Sigmoid colon (tissue), 6 donors: ENCODE measurements at regions not wholly inside any gene's neighbourhood (a gene's known extent, or its start where the extent isn't known, plus 50 kb on each side); places are given as distances from the start of the nearest gene placed in this dataset.

ENCODE experiments used
- DNase-seq: peaks from one replicate; pipeline ENCODE4 v3.0.0-alpha.2; 2019
- H3K27ac ChIP-seq, 4 donors: fragments of 200-600 bp; sonication (generic); one replicate each; pipeline ENCODE4 v1.5.1; 2016 to 2019; ENCODE audit warnings: mild to moderate bottlenecking in 1 of 4
- H3K27me3 ChIP-seq, 3 donors: fragments of 200-600 bp; sonication (generic); one replicate each; pipeline ENCODE4 v1.5.1; 2019; ENCODE audit warnings: mild to moderate bottlenecking in 1 of 3
- H3K36me3 ChIP-seq, 4 donors: fragments of 200-600 bp; sonication (generic); one replicate each; pipeline ENCODE4 v1.5.1; 2016 to 2019
- H3K4me1 ChIP-seq, 4 donors: fragments of 200-600 bp; sonication (generic); one replicate each; pipeline ENCODE4 v1.5.1; 2017 to 2019
- H3K4me3 ChIP-seq, 4 donors: fragments of 200-600 bp; sonication (generic); one replicate each; pipeline ENCODE4 v1.5.1; 2017 to 2019; ENCODE audit warnings: mild to moderate bottlenecking in 2 of 4, moderate library complexity in 1 of 4
- H3K9me3 ChIP-seq, 4 donors: fragments of 200-600 bp in 3 of 4; sonication (generic) in 3 of 4; one replicate each; pipeline versions ENCODE4 v1.5.1 to v1.6.1; 2013 to 2019
- EP300 ChIP-seq, 4 donors: sonication (generic); formaldehyde crosslinking; IDR thresholded peaks; one replicate each; pipeline ENCODE4 v1.6.1; 2017; ENCODE audit warnings: antibody characterized with exemption in 4 of 4
- POLR2A ChIP-seq, 2 donors: fragments of 450-650 bp; IDR thresholded peaks; one replicate each; pipeline ENCODE4 v1.6.1; 2016; ENCODE audit warnings: antibody characterized with exemption in 2 of 2, mild to moderate bottlenecking in 2 of 2, moderate library complexity in 2 of 2
- POLR2AphosphoS5 ChIP-seq, 4 donors: sonication (generic); formaldehyde crosslinking; IDR thresholded peaks; one replicate each; pipeline ENCODE4 v1.6.1; 2017; ENCODE audit warnings: antibody characterized with exemption in 4 of 4
- WGBS, 2 donors: extraction: QIAGEN DNeasy Blood & Tissue Kit; methylation state at CpG; one replicate each; pipeline ENCODE4 v1.1.7; 2013; 5-methylcytosine and 5-hydroxymethylcytosine counted together
- intact Hi-C: fragments of 100-400 bp; cut with DNase I; formaldehyde crosslinking; loops from one replicate; pipeline ENCODE4 v1.15.1; 2023
- TF ChIP-seq, protein P1 (sequence below), 4 experiments: fragments of 450-650 bp in 3 of 4; fragments of 200-600 bp in 1 of 4; IDR thresholded peaks; one replicate each; pipeline ENCODE4 v1.5.1; 2016 to 2019; ENCODE audit warnings: antibody characterized with exemption in 4 of 4, mild to moderate bottlenecking in 3 of 4, moderate library complexity in 2 of 4
- donor health status: healthy with polysubstance abuse.
- donor health status: healthy.

- no peak overlapping the region for H3K27ac ChIP-seq
- H3K4me1 ChIP-seq: peaks cover 0 to 3% (median 0%) of the 10 kb centered on the region in 4 donors
- no peaks in the 10 kb centered on the region for H3K27me3 ChIP-seq
- intact Hi-C loops: no loop called here
- TF ChIP-seq POLR2AphosphoS5 (IDR thresholded peaks at IDR 0.05) (no peak), POLR2A (IDR thresholded peaks at IDR 0.05) (no peak), EP300 (IDR thresholded peaks at IDR 0.05) (no peak)
- TF ChIP-seq, protein P1, sequence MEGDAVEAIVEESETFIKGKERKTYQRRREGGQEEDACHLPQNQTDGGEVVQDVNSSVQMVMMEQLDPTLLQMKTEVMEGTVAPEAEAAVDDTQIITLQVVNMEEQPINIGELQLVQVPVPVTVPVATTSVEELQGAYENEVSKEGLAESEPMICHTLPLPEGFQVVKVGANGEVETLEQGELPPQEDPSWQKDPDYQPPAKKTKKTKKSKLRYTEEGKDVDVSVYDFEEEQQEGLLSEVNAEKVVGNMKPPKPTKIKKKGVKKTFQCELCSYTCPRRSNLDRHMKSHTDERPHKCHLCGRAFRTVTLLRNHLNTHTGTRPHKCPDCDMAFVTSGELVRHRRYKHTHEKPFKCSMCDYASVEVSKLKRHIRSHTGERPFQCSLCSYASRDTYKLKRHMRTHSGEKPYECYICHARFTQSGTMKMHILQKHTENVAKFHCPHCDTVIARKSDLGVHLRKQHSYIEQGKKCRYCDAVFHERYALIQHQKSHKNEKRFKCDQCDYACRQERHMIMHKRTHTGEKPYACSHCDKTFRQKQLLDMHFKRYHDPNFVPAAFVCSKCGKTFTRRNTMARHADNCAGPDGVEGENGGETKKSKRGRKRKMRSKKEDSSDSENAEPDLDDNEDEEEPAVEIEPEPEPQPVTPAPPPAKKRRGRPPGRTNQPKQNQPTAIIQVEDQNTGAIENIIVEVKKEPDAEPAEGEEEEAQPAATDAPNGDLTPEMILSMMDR (IDR thresholded peaks at IDR 0.05): no peak
- DNase-seq: no peak
- H3K9me3 ChIP-seq: no peaks in the 10 kb centered on the region
- no peaks in the 10 kb centered on the region for H3K36me3 ChIP-seq
- H3K4me3 ChIP-seq: no peak overlapping the region
- WGBS, 2 donors: 71 to 87% methylated on average over 2 of the region's 2 CpGs
Observed at GRCh38 chr3:161975201-161975600, 478.6 kb downstream of the OTOL1 start.

DNA sequence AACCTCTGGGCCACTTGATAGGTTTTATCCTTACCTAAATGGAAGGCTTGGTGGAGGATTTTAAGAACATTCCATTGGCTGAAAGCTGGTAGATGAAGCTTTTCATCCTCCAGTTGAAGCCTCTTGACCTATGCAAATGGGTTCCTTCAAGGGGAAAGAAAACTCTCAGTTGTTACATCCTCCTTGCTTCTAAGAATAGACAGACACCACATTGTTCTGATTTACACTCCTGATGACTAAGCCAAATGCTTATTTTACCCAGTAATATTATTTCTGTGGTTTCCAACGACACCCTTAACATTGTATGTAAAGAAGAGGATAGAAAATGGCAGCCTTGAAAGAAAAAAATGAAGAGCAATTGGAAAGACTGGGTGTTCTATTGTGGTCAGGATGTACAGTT is 480.5 kb downstream of the OTOL1 start:
- intact Hi-C loops: no loop called here
- Histone ChIP-seq H3K4me3 (no peak overlapping the region), H3K27ac (no peak overlapping the region), H3K36me3 (no peaks in the 10 kb centered on the region), H3K9me3 (no peaks in the 10 kb centered on the region), H3K27me3 (no peaks in the 10 kb centered on the region), H3K4me1 (peaks cover 0 to 3% (median 0%) of the 10 kb centered on the region in 4 donors)
- DNase-seq: no peak
- TF ChIP-seq, protein P1 (IDR thresholded peaks at IDR 0.05): no peak
- TF ChIP-seq EP300 (IDR thresholded peaks at IDR 0.05) (no peak), POLR2AphosphoS5 (IDR thresholded peaks at IDR 0.05) (no peak)
- 20 to 50% methylated on average over 1 of the region's 1 CpG for WGBS, 2 donors

DNA sequence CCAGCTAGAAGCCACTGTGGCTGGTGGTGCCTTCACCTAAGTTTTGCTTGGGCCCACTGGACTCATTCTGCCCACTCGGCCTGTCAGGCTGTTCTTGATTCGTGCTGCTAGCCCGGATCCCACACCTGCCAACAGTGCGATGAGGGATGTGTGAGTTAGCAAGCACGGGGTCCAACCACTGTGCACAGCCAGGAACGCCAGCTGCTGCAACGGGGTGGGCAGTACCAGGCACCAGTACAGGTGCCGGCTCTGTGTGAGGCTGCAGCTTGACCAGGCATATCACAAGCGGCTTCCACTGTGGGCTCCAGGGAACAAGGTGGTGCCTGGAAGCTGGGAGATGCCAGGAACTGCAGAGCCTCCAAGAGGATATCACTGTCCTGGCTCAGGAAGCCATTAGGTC is 481.2 kb downstream of the OTOL1 start:
- Histone ChIP-seq H3K9me3 (no peaks in the 10 kb centered on the region), H3K4me1 (peaks cover 0 to 3% (median 0%) of the 10 kb centered on the region in 4 donors), H3K4me3 (no peak overlapping the region), H3K27ac (no peak overlapping the region), H3K36me3 (no peaks in the 10 kb centered on the region), H3K27me3 (no peaks in the 10 kb centered on the region)
- no peak for DNase-seq
- intact Hi-C loops: no loop called here
- 88 to 91% methylated on average over 9 of the region's 9 CpGs for WGBS, 2 donors
- TF ChIP-seq POLR2A (IDR thresholded peaks at IDR 0.05) (no peak), EP300 (IDR thresholded peaks at IDR 0.05) (no peak), POLR2AphosphoS5 (IDR thresholded peaks at IDR 0.05) (no peak)
- TF ChIP-seq, protein P1 (IDR thresholded peaks at IDR 0.05): no peak

GRCh38 chr3:161987933-161988332 is 491.3 kb downstream of the OTOL1 start:
- TF ChIP-seq POLR2AphosphoS5 (IDR thresholded peaks at IDR 0.05) (no peak), POLR2A (IDR thresholded peaks at IDR 0.05) (no peak), EP300 (IDR thresholded peaks at IDR 0.05) (no peak)
- TF ChIP-seq, protein P1 (IDR thresholded peaks at IDR 0.05): no peak
- H3K36me3 ChIP-seq: no peaks in the 10 kb centered on the region
- no peaks in the 10 kb centered on the region for H3K27me3 ChIP-seq
- no peak for DNase-seq
- H3K9me3 ChIP-seq: no peaks in the 10 kb centered on the region
- no peak overlapping the region for H3K4me3 ChIP-seq
- 73 to 81% methylated on average over 1 of the region's 1 CpG for WGBS, 2 donors
- no peaks in the 10 kb centered on the region for H3K4me1 ChIP-seq
- intact Hi-C loops: no loop called here
- no peak overlapping the region for H3K27ac ChIP-seq

DNA sequence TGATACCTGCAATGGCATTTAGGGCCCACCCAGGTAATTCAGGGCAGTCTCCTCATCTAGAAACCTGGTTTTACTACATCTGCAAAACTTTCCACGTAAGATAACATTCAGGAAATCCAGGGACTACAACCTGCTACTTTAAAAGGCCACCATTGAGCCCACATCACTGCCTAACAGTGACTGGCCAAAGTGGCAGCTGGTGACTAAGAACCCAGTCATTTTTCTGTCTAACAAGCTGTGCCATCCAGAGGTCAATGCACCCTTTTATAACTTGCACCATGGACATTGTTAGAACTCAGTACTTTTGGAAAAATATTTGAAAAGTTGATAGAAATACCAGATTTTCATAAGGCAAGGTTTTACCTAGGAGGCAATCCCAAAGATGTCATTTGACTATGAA is 492.4 kb downstream of the OTOL1 start:
- Histone ChIP-seq H3K4me1 (no peaks in the 10 kb centered on the region), H3K36me3 (no peaks in the 10 kb centered on the region), H3K4me3 (no peak overlapping the region), H3K9me3 (no peaks in the 10 kb centered on the region), H3K27ac (no peak overlapping the region), H3K27me3 (no peaks in the 10 kb centered on the region)
- TF ChIP-seq, protein P1 (IDR thresholded peaks at IDR 0.05): no peak
- TF ChIP-seq POLR2A (IDR thresholded peaks at IDR 0.05) (no peak), EP300 (IDR thresholded peaks at IDR 0.05) (no peak), POLR2AphosphoS5 (IDR thresholded peaks at IDR 0.05) (no peak)
- intact Hi-C loops: no loop called here
- DNase-seq: no peak
- 39 to 52% methylated on average over 1 of the region's 1 CpG for WGBS, 2 donors
